Keratinocyte (primary cell): ENCODE measurements at regions not wholly inside any gene's neighbourhood (a gene's known extent, or its start where the extent isn't known, plus 50 kb on each side); places are given as distances from the start of the nearest gene placed in this dataset.

Experiments used
- DNase-seq: peaks from one replicate; pipeline ENCODE4 v3.0.0-alpha.2; 2011; ENCODE audit warnings: low read depth, missing footprints, low spot score
- FAIRE-seq: peaks from 2 replicates; lab custom pipeline; 2011; peaks lifted over from hg19 to GRCh38; lab: Jason Lieb, UNC
- H2AFZ ChIP-seq: 2 replicates; pipeline ENCODE4 v1.6.0; 2012; ENCODE audit warnings: low read length, control low read depth, inconsistent platforms; ENCODE audit not compliant: control insufficient read depth
- H3K27ac ChIP-seq: 2 replicates; pipeline ENCODE4 v1.5.1; 2011; ENCODE audit warnings: low read length; ENCODE audit not compliant: control insufficient read depth, insufficient read depth
- H3K27me3 ChIP-seq: 3 replicates; pipeline ENCODE4 v1.6.0; 2011; ENCODE audit warnings: low read length; ENCODE audit not compliant: control insufficient read depth, insufficient read depth; ENCODE audit errors: extremely low read depth
- H3K36me3 ChIP-seq, 2 experiments: 2 replicates in 1 of 2; 3 replicates in 1 of 2; pipeline ENCODE4 v1.5.1; 2011; ENCODE audit warnings: low read length in 2 of 2, mild to moderate bottlenecking in 1 of 2; ENCODE audit not compliant: control insufficient read depth in 2 of 2, insufficient read depth in 2 of 2; ENCODE audit errors: extremely low read depth in 1 of 2
- H3K4me1 ChIP-seq: 3 replicates; pipeline ENCODE4 v1.5.1; 2011; ENCODE audit warnings: low read length; ENCODE audit not compliant: control insufficient read depth, insufficient read depth; ENCODE audit errors: extremely low read depth
- H3K4me2 ChIP-seq: 3 replicates; pipeline ENCODE4 v1.6.0; 2011; ENCODE audit warnings: low read depth, low read length; ENCODE audit not compliant: control insufficient read depth, insufficient read depth; ENCODE audit errors: extremely low read depth
- H3K4me3 ChIP-seq, 3 experiments: fragments of 200-600 bp in 1 of 3; sonication (generic) in 1 of 3; 2 replicates in 2 of 3; 3 replicates in 1 of 3; pipeline ENCODE4 v1.5.1; 2011 to 2016; ENCODE audit warnings: low read length in 3 of 3, mild to moderate bottlenecking in 3 of 3, control low read depth in 2 of 3, inconsistent platforms in 1 of 3, low read depth in 1 of 3, mixed read lengths in 1 of 3, mixed run types in 1 of 3, moderate library complexity in 1 of 3; ENCODE audit not compliant: control insufficient read depth in 2 of 3, insufficient read depth in 2 of 3; ENCODE audit errors: extremely low read depth in 1 of 3
- H3K79me2 ChIP-seq: 2 replicates; pipeline ENCODE4 v1.6.0; 2012; ENCODE audit warnings: low read length; ENCODE audit not compliant: control insufficient read depth, insufficient read depth
- H3K9ac ChIP-seq: 3 replicates; pipeline ENCODE4 v1.6.0; 2011; ENCODE audit warnings: low read length; ENCODE audit not compliant: control insufficient read depth, insufficient read depth; ENCODE audit errors: extremely low read depth
- H3K9me1 ChIP-seq: 3 replicates; pipeline ENCODE4 v1.6.0; 2011; ENCODE audit warnings: low read length; ENCODE audit not compliant: control insufficient read depth, insufficient read depth; ENCODE audit errors: extremely low read depth
- H3K9me3 ChIP-seq: 2 replicates; pipeline ENCODE4 v1.5.1; 2012; ENCODE audit warnings: low read depth, low read length; ENCODE audit not compliant: control insufficient read depth
- H4K20me1 ChIP-seq: 3 replicates; pipeline ENCODE4 v1.6.0; 2011; ENCODE audit warnings: low read length; ENCODE audit not compliant: control insufficient read depth, insufficient read depth; ENCODE audit errors: extremely low read depth
- EZH2 ChIP-seq: IDR thresholded peaks from one replicate; pipeline ENCODE4 v1.6.1; 2012; ENCODE audit warnings: inconsistent platforms, mild to moderate bottlenecking, low read length, moderate library complexity
- dilution Hi-C: fragments of 300-500 bp; cut with MboI; formaldehyde crosslinking; loops from one replicate; pipeline ENCODE4 v1.7.0; 2020; ENCODE audit warnings: low sequenced_read_pairs; ENCODE audit not compliant: extremely low pct_ligation_motif_present
- TF ChIP-seq, protein P1 (sequence below), 3 experiments: IDR thresholded peaks in 1 of 3; conservative IDR thresholded peaks in 1 of 3; optimal IDR thresholded peaks in 1 of 3; 2 replicates in 2 of 3; 3 replicates in 1 of 3; pipeline versions ENCODE3 to v1.5.1; 2011; ENCODE audit warnings: low read length in 3 of 3, mild to moderate bottlenecking in 3 of 3, moderate library complexity in 2 of 3, control low read depth in 1 of 3, inconsistent platforms in 1 of 3; ENCODE audit not compliant: insufficient read depth in 2 of 3; ENCODE audit errors: extremely low read depth in 1 of 3

DNA sequence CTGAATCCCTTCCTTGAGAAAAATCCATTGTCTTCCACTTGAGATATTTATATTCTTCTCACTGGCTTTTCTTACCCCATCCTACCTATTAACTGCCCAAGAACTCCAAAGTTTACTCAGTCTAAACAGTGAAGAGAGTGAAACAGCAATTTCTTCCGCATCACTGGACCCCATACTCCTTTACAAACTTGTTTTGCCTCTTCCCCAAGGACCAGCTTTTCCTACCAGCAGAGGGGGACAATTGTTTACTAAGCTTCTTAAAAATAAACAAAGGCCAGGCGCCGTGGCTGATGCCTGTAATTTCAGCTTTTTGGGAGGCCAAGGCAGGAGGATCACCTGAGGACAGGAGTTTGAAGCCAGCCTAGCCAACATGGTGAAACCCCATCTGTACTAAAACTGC is 52.0 kb downstream of the LRATD1 start:
- H4K20me1 ChIP-seq: no peaks in the 10 kb centered on the region
- H3K4me1 ChIP-seq: no peaks in the 10 kb centered on the region
- no peaks in the 10 kb centered on the region for H3K27me3 ChIP-seq
- TF ChIP-seq, protein P1, sequence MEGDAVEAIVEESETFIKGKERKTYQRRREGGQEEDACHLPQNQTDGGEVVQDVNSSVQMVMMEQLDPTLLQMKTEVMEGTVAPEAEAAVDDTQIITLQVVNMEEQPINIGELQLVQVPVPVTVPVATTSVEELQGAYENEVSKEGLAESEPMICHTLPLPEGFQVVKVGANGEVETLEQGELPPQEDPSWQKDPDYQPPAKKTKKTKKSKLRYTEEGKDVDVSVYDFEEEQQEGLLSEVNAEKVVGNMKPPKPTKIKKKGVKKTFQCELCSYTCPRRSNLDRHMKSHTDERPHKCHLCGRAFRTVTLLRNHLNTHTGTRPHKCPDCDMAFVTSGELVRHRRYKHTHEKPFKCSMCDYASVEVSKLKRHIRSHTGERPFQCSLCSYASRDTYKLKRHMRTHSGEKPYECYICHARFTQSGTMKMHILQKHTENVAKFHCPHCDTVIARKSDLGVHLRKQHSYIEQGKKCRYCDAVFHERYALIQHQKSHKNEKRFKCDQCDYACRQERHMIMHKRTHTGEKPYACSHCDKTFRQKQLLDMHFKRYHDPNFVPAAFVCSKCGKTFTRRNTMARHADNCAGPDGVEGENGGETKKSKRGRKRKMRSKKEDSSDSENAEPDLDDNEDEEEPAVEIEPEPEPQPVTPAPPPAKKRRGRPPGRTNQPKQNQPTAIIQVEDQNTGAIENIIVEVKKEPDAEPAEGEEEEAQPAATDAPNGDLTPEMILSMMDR (optimal IDR thresholded peaks at IDR 0.05 in 1 of 3, IDR thresholded peaks at IDR 0.05 in 1 of 3, conservative IDR thresholded peaks at IDR 0.05 in 1 of 3; ENCODE audit: extremely low read depth in 1 of 3, insufficient read depth in 2 of 3, low read length in 3 of 3): no peak
- no peak for TF ChIP-seq EZH2
- no peaks in the 10 kb centered on the region for H3K79me2 ChIP-seq
- no peak overlapping the region for H3K27ac ChIP-seq
- no peaks in the 10 kb centered on the region for H3K9me1 ChIP-seq
- H3K36me3 ChIP-seq: no peaks in the 10 kb centered on the region
- DNase-seq (no peak), FAIRE-seq (no peak)
- no peak overlapping the region for H3K4me2 ChIP-seq
- no peaks in the 10 kb centered on the region for H3K9me3 ChIP-seq
- no peak overlapping the region for H3K4me3 ChIP-seq
- no peak overlapping the region for H2AFZ ChIP-seq
- dilution Hi-C loops: no loop called here
- no peak overlapping the region for H3K9ac ChIP-seq

DNA sequence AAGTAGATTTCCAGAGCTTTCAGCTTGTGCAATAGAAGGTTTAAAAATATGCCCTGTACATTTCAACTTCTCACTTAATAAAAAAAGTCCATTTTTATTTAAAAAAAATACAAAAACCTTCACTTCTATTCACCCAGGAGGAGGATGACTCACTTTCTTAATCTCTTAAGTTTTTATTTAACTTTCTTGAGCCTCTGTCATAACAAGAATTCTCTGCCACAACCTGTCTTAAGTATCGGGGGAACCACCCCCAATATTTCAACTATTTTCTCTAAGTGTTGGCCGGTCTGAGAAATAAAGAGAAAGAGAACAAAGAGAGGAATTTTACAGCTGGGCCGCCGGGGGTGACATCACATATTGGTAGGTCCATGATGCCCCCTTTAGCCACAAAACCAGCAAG is 58.4 kb downstream of the LRATD1 start:
- DNase-seq (no peak), FAIRE-seq (no peak)
- Histone ChIP-seq H3K9ac (no peak overlapping the region), H3K4me1 (no peaks in the 10 kb centered on the region), H3K79me2 (no peaks in the 10 kb centered on the region), H3K27me3 (no peaks in the 10 kb centered on the region), H3K27ac (no peak overlapping the region), H3K4me3 (no peak overlapping the region), H3K9me3 (no peaks in the 10 kb centered on the region), H4K20me1 (no peaks in the 10 kb centered on the region), H3K36me3 (no peaks in the 10 kb centered on the region), H3K4me2 (no peak overlapping the region), H3K9me1 (no peaks in the 10 kb centered on the region), H2AFZ (no peak overlapping the region)
- dilution Hi-C loops: no loop called here
- TF ChIP-seq, protein P1 (optimal IDR thresholded peaks at IDR 0.05 in 1 of 3, IDR thresholded peaks at IDR 0.05 in 1 of 3, conservative IDR thresholded peaks at IDR 0.05 in 1 of 3; ENCODE audit: extremely low read depth in 1 of 3, insufficient read depth in 2 of 3, low read length in 3 of 3): no peak
- TF ChIP-seq EZH2: no peak
